Right lobe of liver (tissue), 6 donors: ENCODE measurements at regions not wholly inside any gene's neighbourhood (a gene's known extent, or its start where the extent isn't known, plus 50 kb on each side); places are given as distances from the start of the nearest gene placed in this dataset.

ENCODE experiments used
- ATAC-seq, 4 donors: fragments of 200-7000 bp; cut with Tn5 transposase; one replicate each; pipeline ENCODE4 v1.9.1; 2020; ENCODE audit warnings: mild to moderate bottlenecking in 4 of 4, moderate library complexity in 4 of 4
- DNase-seq, 3 donors: peaks; one replicate each; pipeline ENCODE4 v3.0.0-alpha.2; 2020
- H3K27ac ChIP-seq, 3 donors: fragments of 200-600 bp; one replicate each; pipeline ENCODE4 v1.8.0; 2022
- H3K27me3 ChIP-seq, 2 donors: fragments of 200-600 bp; one replicate each; pipeline ENCODE4 v1.8.0; 2022
- H3K36me3 ChIP-seq, 4 donors: fragments of 200-600 bp; sonication (generic) in 1 of 4; one replicate each; pipeline versions ENCODE4 v1.5.1 to v1.8.0; 2017 to 2022; ENCODE audit warnings: control low read depth in 1 of 4
- H3K4me1 ChIP-seq, 4 donors: fragments of 200-600 bp; sonication (generic) in 1 of 4; one replicate each; pipeline versions ENCODE4 v1.5.1 to v1.8.0; 2017 to 2022; ENCODE audit warnings: control low read depth in 1 of 4
- H3K4me3 ChIP-seq, 3 donors: fragments of 200-600 bp; one replicate each; pipeline ENCODE4 v1.8.0; 2022
- H3K9me3 ChIP-seq, 4 donors: fragments of 200-600 bp; sonication (generic) in 1 of 4; one replicate each; pipeline versions ENCODE4 v1.5.1 to v1.8.0; 2017 to 2022; ENCODE audit warnings: control low read depth in 1 of 4
- CTCF ChIP-seq, 4 donors: fragments of 200-600 bp in 3 of 4; fragments of 450-650 bp in 1 of 4; IDR thresholded peaks; one replicate each; pipeline versions ENCODE4 v1.5.1 to v1.8.0; 2016 to 2022; ENCODE audit warnings: antibody characterized with exemption in 4 of 4, mild to moderate bottlenecking in 2 of 4
- POLR2A ChIP-seq: fragments of 450-650 bp; IDR thresholded peaks from one replicate; pipeline ENCODE4 v1.6.1; 2017; ENCODE audit warnings: antibody characterized with exemption, mild to moderate bottlenecking
- WGBS: methylation state at CpG from one replicate; pipeline ENCODE4 v1.1.6; 2018; ENCODE audit warnings: low coverage, low lambda C conversion rate; ENCODE audit not compliant: insufficient coverage; ENCODE audit errors: missing lambda C conversion rate; 5-methylcytosine and 5-hydroxymethylcytosine counted together
- intact Hi-C, 2 donors: fragments of 100-400 bp; cut with DNase I; formaldehyde crosslinking; loops; one replicate each; pipeline versions ENCODE4 v1.11.2 to v1.14.1; 2022
- donor health status: DM: no; HTN: yes; CAD: no.
- donor health status: DM: no; HTN: no; CAD: no.
- donor health status: DM: no; HTN: no; CAD: no.
- donor health status: DM: no; HTN: yes; CAD: no.
- donor health status: DM: no; HTN: yes; CAD: no.

GRCh38 chr2:144670738-144671137, 150.8 kb upstream of the ZEB2 start:
- intact Hi-C loops, result no loop called here
- H3K27ac ChIP-seq, result no peak overlapping the region
- no peaks in the 10 kb centered on the region for H3K36me3 ChIP-seq
- no peaks in the 10 kb centered on the region for H3K9me3 ChIP-seq
- H3K27me3 ChIP-seq, result no peaks in the 10 kb centered on the region
- H3K4me3 ChIP-seq, result no peak overlapping the region
- 53% methylated on average over 1 of the region's 1 CpG for WGBS
- TF ChIP-seq CTCF (IDR thresholded peaks at IDR 0.05) (no peak), POLR2A (no peak)
- no peak for ATAC-seq
- H3K4me1 ChIP-seq, result no peaks in the 10 kb centered on the region
- no peak for DNase-seq

GRCh38 chr2:144670080-144670479, 150.2 kb upstream of the ZEB2 start:
- no peaks in the 10 kb centered on the region for H3K27me3 ChIP-seq
- intact Hi-C loops, result no loop called here
- DNase-seq (no peak), ATAC-seq (no peak)
- TF ChIP-seq CTCF (IDR thresholded peaks at IDR 0.05), result no peak
- TF ChIP-seq POLR2A, result no peak
- 46% methylated on average over 2 of the region's 2 CpGs for whole genome bisulfite sequencing
- no peaks in the 10 kb centered on the region for H3K36me3 ChIP-seq
- H3K4me3 ChIP-seq, result no peak overlapping the region
- H3K9me3 ChIP-seq, result no peaks in the 10 kb centered on the region
- H3K27ac ChIP-seq, result no peak overlapping the region
- no peaks in the 10 kb centered on the region for H3K4me1 ChIP-seq

- Histone ChIP-seq H3K4me3 (no peak overlapping the region), H3K9me3 (no peaks in the 10 kb centered on the region), H3K27me3 (no peaks in the 10 kb centered on the region), H3K36me3 (no peaks in the 10 kb centered on the region), H3K4me1 (no peaks in the 10 kb centered on the region), H3K27ac (no peak overlapping the region)
- no peak for DNase-seq
- intact Hi-C loops, result no loop called here
- TF ChIP-seq POLR2A (no peak), CTCF (IDR thresholded peaks at IDR 0.05) (no peak)
- ATAC-seq, result no peak
- 71% methylated on average over 7 of the region's 7 CpGs for WGBS
Measured at GRCh38 chr2:144669196-144669987, 149.5 kb upstream of the ZEB2 start.

- Histone ChIP-seq H3K9me3 (no peaks in the 10 kb centered on the region), H3K4me1 (no peaks in the 10 kb centered on the region), H3K4me3 (no peak overlapping the region), H3K27me3 (no peaks in the 10 kb centered on the region), H3K27ac (no peak overlapping the region), H3K36me3 (no peaks in the 10 kb centered on the region)
- intact Hi-C loops, result no loop called here
- WGBS, result 65% methylated on average over 1 of the region's 1 CpG
- TF ChIP-seq CTCF (IDR thresholded peaks at IDR 0.05), result no peak
- no peak for TF ChIP-seq POLR2A
- ATAC-seq, result no peak
- no peak for DNase-seq
Measured at GRCh38 chr2:144668493-144669110, 148.7 kb upstream of the ZEB2 start.
